ENCODE measurements at regions not wholly inside any gene's neighbourhood (a gene's known extent, or its start where the extent isn't known, plus 50 kb on each side); places are given as distances from the start of the nearest gene placed in this dataset.
A peak's percentile ranks its signal among the peaks of the same experiment; 100 is the strongest.

GRCh38 chr2:176449852-176450251 lies 180.6 kb downstream of the MTX2 start:
- H3K36me3 ChIP-seq (ENCODE audit: control insufficient read depth, insufficient read depth, low read length), result no peaks in the 10 kb centered on the region
- TF ChIP-seq, protein P1, sequence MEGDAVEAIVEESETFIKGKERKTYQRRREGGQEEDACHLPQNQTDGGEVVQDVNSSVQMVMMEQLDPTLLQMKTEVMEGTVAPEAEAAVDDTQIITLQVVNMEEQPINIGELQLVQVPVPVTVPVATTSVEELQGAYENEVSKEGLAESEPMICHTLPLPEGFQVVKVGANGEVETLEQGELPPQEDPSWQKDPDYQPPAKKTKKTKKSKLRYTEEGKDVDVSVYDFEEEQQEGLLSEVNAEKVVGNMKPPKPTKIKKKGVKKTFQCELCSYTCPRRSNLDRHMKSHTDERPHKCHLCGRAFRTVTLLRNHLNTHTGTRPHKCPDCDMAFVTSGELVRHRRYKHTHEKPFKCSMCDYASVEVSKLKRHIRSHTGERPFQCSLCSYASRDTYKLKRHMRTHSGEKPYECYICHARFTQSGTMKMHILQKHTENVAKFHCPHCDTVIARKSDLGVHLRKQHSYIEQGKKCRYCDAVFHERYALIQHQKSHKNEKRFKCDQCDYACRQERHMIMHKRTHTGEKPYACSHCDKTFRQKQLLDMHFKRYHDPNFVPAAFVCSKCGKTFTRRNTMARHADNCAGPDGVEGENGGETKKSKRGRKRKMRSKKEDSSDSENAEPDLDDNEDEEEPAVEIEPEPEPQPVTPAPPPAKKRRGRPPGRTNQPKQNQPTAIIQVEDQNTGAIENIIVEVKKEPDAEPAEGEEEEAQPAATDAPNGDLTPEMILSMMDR (IDR thresholded peaks at IDR 0.05; ENCODE audit: insufficient read depth, low read length, poor library complexity, severe bottlenecking), result no peak
- no peak overlapping the region for H3K4me3 ChIP-seq (ENCODE audit: low read depth, low read length)
- DNase-seq (ENCODE audit: low read depth), result no peak
- H3K27me3 ChIP-seq (ENCODE audit: control insufficient read depth, insufficient read depth, low read length), result no peaks in the 10 kb centered on the region

- H3K36me3 ChIP-seq (ENCODE audit: control insufficient read depth, insufficient read depth, low read length), result no peaks in the 10 kb centered on the region
- no peaks in the 10 kb centered on the region for H3K27me3 ChIP-seq (ENCODE audit: control insufficient read depth, insufficient read depth, low read length)
- TF ChIP-seq, protein P1 (IDR thresholded peaks at IDR 0.05; ENCODE audit: insufficient read depth, low read length, poor library complexity, severe bottlenecking), result no peak
- DNase-seq (ENCODE audit: low read depth), result no peak
- no peak overlapping the region for H3K4me3 ChIP-seq (ENCODE audit: low read depth, low read length)
These were observed 184.5 kb downstream of the MTX2 start for GRCh38 chr2:176453784-176454183.

DNA sequence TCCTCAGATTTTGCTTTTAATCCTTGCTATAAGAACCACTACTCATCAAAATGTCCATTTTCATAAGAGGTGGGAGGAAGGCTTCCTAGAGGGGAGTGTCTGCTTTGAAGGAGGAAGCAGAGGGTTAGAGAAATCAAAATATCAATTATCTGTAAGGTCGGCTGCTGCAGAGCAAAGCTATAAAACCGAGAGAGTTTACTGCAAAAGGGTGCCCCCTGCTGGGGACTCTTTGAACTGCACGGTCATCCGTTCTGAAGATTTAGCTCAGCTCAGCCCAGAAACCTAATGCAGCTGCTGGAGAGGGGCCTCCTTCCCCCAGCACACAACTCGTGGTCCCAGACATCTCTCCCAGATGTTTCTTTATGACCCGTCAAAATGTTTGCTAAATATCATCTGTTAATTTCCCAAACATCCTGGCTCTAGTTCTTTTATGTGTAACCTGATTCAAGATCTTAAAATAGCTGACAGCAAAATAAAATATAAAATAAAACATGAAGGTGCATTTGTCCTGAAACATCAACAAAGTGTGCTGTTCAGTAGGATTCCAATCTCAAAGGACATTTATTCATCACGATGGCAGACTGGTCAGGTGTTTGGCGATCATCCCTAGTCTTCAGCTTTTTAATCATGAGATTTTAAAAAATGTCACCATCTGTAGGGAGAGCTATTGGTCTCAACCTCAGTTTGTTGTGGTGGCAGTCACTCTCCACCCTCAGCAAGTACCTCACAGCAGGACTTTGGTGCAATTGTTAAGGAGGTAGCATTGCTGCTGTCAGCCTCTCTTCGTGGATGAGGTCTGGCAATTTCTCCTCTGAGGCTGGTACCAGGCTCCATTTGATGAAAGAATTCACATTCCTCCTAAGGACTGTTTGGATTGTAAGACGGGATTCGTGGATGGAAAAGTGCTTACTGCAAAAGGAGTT lies 185.9 kb downstream of the MTX2 start:
- no peak overlapping the region for H3K4me3 ChIP-seq (ENCODE audit: low read depth, low read length)
- DNase-seq (ENCODE audit: low read depth), result peak; percentile 31
- TF ChIP-seq, protein P1 (IDR thresholded peaks at IDR 0.05; ENCODE audit: insufficient read depth, low read length, poor library complexity, severe bottlenecking), result peak; percentile 90
- no peaks in the 10 kb centered on the region for H3K36me3 ChIP-seq (ENCODE audit: control insufficient read depth, insufficient read depth, low read length)
- H3K27me3 ChIP-seq (ENCODE audit: control insufficient read depth, insufficient read depth, low read length), result no peaks in the 10 kb centered on the region

DNA sequence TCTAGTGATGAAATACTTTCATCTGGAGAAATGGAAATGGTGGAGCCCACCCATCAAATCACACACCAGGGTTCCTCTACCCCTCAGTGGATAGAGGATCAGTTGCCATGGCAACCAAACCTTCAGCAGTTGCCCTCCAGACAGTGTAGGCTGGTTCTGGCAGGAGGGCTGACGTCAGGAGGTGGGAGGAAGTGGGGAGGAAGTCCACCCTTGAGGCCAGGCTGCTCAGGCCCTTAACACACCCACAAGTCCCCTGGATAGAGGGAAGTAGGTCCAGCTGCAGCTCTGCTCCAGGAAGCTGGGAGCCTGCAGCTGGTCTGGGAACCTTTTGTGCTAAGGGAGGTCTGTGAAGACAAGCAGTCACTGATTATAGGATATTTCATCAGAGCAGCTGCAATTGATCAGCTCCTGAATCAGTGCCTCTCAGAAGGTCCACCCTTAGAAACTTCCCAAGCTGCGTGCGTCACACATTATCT lies 186.6 kb downstream of the MTX2 start:
- Histone ChIP-seq H3K4me3 (ENCODE audit: low read depth, low read length) (no peak overlapping the region), H3K27me3 (ENCODE audit: control insufficient read depth, insufficient read depth, low read length) (no peaks in the 10 kb centered on the region), H3K36me3 (ENCODE audit: control insufficient read depth, insufficient read depth, low read length) (no peaks in the 10 kb centered on the region)
- TF ChIP-seq, protein P1 (IDR thresholded peaks at IDR 0.05; ENCODE audit: insufficient read depth, low read length, poor library complexity, severe bottlenecking), result no peak
- DNase-seq (ENCODE audit: low read depth), result no peak

DNA sequence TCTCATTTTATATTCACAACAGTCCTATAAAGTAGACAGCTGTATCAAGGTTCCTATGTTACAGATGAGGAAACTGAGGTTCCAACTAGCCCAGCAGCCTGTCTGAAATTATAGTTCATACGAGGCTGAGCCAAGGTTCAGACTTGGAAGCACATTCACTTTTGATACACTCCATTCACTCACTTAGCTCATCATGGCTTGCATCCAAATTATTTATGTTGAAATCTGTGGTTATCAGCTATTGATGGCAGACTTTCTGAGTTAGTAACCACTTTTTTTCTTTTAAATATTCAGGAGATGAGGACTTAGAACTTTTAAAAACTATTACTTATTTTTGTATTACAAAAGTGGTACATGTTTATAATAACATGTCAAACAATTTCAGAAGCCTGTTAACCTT lies 188.2 kb downstream of the MTX2 start:
- TF ChIP-seq, protein P1 (IDR thresholded peaks at IDR 0.05; ENCODE audit: insufficient read depth, low read length, poor library complexity, severe bottlenecking), result no peak
- no peak for DNase-seq (ENCODE audit: low read depth)
- Histone ChIP-seq H3K4me3 (ENCODE audit: low read depth, low read length) (no peak overlapping the region), H3K27me3 (ENCODE audit: control insufficient read depth, insufficient read depth, low read length) (no peaks in the 10 kb centered on the region), H3K36me3 (ENCODE audit: control insufficient read depth, insufficient read depth, low read length) (no peaks in the 10 kb centered on the region)
